ENCODE measurements at regions not wholly inside any gene's neighbourhood (a gene's known extent, or its start where the extent isn't known, plus 50 kb on each side); places are given as distances from the start of the nearest gene placed in this dataset.

GRCh38 chr18:11429876-11430275 is 179.5 kb upstream of the SLC35G4 start:
- TF ChIP-seq CTCF (conservative IDR thresholded peaks at IDR 0.05) (no peak), ZFX (IDR thresholded peaks at IDR 0.05) (no peak)
